Adrenal gland (tissue), 5 donors: ENCODE measurements at regions not wholly inside any gene's neighbourhood (a gene's known extent, or its start where the extent isn't known, plus 50 kb on each side); places are given as distances from the start of the nearest gene placed in this dataset.

Experiments used
- CTCF ChIP-seq, 6 experiments: fragments of 450-650 bp in 4 of 6; fragments of 200-600 bp in 2 of 6; sonication (generic) in 1 of 6; IDR thresholded peaks; 1 replicate in 5 of 6; 2 replicates in 1 of 6; pipeline versions ENCODE4 v1.5.1 to v1.8.0; 2016 to 2021; ENCODE audit warnings: antibody characterized with exemption in 6 of 6, mild to moderate bottlenecking in 2 of 6, moderate library complexity in 1 of 6
- POLR2A ChIP-seq, 2 donors: fragments of 450-650 bp; IDR thresholded peaks; one replicate each; pipeline ENCODE4 v1.6.1; 2017; ENCODE audit warnings: antibody characterized with exemption in 2 of 2, mild to moderate bottlenecking in 2 of 2, moderate library complexity in 1 of 2
- donor health status: DM: no; HTN: no; CAD: no.

- TF ChIP-seq CTCF (IDR thresholded peaks at IDR 0.05) (no peak), POLR2A (IDR thresholded peaks at IDR 0.05) (no peak)
Measured at GRCh38 chr5:152650413-152650812, 245.3 kb upstream of the NMUR2 start.
